ENCODE measurements at regions not wholly inside any gene's neighbourhood (a gene's known extent, or its start where the extent isn't known, plus 50 kb on each side); places are given as distances from the start of the nearest gene placed in this dataset.

- no peak for FAIRE-seq
Observed at GRCh38 chr13:30105381-30105780, 202.0 kb downstream of the KATNAL1 start.

GRCh38 chr13:30103161-30103840 is 204.1 kb downstream of the KATNAL1 start:
- FAIRE-seq: no peak

GRCh38 chr13:30100226-30100625 is 207.1 kb downstream of the KATNAL1 start:
- no peak for FAIRE-seq

GRCh38 chr13:30097701-30098100 is 209.7 kb downstream of the KATNAL1 start:
- FAIRE-seq: no peak

GRCh38 chr13:30097089-30097488 is 210.3 kb downstream of the KATNAL1 start:
- FAIRE-seq: no peak

GRCh38 chr13:30094015-30094414 is 213.3 kb downstream of the KATNAL1 start:
- no peak for FAIRE-seq

GRCh38 chr13:30093236-30093635 is 214.1 kb downstream of the KATNAL1 start:
- no peak for FAIRE-seq

GRCh38 chr13:30091691-30092090 is 215.7 kb downstream of the KATNAL1 start:
- FAIRE-seq: no peak

GRCh38 chr13:30091035-30091434 is 216.3 kb downstream of the KATNAL1 start:
- FAIRE-seq: no peak

- FAIRE-seq: no peak
Observed at GRCh38 chr13:30088312-30088855, 219.0 kb downstream of the KATNAL1 start.

- FAIRE-seq: no peak
Observed at GRCh38 chr13:30085087-30085486, 222.3 kb downstream of the KATNAL1 start.

- FAIRE-seq: no peak
Observed at GRCh38 chr13:30082391-30082790, 225.0 kb downstream of the KATNAL1 start.

- no peak for FAIRE-seq
Observed at GRCh38 chr13:30081331-30081730, 226.0 kb downstream of the KATNAL1 start.

GRCh38 chr13:30079501-30079900 is 227.8 kb downstream of the KATNAL1 start:
- no peak for FAIRE-seq

- no peak for FAIRE-seq
Observed at GRCh38 chr13:30078059-30078458, 227.6 kb upstream of the UBL3 start.

GRCh38 chr13:30077240-30077735 is 226.9 kb upstream of the UBL3 start:
- no peak for FAIRE-seq

- no peak for FAIRE-seq
Observed at GRCh38 chr13:30074955-30075614, 224.7 kb upstream of the UBL3 start.

- FAIRE-seq: no peak
Observed at GRCh38 chr13:30074431-30074830, 224.0 kb upstream of the UBL3 start.

GRCh38 chr13:30072818-30073186 is 222.4 kb upstream of the UBL3 start:
- no peak for FAIRE-seq

- no peak for FAIRE-seq
Observed at GRCh38 chr13:30071969-30072817, 221.8 kb upstream of the UBL3 start.

GRCh38 chr13:30065181-30065580 is 214.8 kb upstream of the UBL3 start:
- FAIRE-seq: no peak

GRCh38 chr13:30063892-30064291 is 213.5 kb upstream of the UBL3 start:
- no peak for FAIRE-seq

GRCh38 chr13:30061217-30061616 is 210.8 kb upstream of the UBL3 start:
- FAIRE-seq: no peak

All from G401.6 (cell line).